ENCODE measurements at regions not wholly inside any gene's neighbourhood (a gene's known extent, or its start where the extent isn't known, plus 50 kb on each side); places are given as distances from the start of the nearest gene placed in this dataset.
"Not testable (repeated sequence)": the region's sequence is repeated elsewhere in the genome, so short reads cannot be mapped to it uniquely, and the experiment has no call there.

DNA sequence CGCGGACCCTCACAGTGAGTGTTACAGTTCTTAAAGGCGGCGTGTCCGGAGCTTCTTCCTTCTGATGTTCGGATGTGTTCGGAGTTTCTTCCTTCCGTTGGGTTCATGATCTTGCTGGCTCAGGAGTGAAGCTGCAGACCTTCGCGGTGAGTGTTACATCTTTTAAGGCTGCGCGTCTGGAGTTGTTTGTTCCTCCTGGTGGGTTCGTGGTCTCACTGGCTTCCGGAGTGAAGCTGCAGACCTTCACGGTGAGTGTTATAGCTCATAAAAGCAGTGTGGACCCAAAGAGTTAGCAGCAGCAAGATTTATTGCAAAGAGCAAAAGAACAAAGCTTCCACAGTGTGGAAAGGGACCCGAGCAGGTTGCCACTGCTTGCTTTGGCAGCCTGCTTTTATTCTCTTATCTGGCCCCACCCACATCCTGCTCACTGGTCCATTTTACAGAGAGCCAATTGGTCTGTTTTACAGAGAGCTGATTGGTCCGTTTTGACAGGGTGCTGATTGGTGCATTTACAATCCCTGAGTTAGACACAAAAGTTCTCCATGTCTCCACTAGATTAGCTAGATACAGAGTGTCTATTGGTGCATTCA lies 168.3 kb upstream of the ARSJ start:
- not testable (repeated sequence) for TF ChIP-seq EZH2, EZH2phosphoT487 (IDR thresholded peaks at IDR 0.05)
- TF ChIP-seq, protein P1, sequence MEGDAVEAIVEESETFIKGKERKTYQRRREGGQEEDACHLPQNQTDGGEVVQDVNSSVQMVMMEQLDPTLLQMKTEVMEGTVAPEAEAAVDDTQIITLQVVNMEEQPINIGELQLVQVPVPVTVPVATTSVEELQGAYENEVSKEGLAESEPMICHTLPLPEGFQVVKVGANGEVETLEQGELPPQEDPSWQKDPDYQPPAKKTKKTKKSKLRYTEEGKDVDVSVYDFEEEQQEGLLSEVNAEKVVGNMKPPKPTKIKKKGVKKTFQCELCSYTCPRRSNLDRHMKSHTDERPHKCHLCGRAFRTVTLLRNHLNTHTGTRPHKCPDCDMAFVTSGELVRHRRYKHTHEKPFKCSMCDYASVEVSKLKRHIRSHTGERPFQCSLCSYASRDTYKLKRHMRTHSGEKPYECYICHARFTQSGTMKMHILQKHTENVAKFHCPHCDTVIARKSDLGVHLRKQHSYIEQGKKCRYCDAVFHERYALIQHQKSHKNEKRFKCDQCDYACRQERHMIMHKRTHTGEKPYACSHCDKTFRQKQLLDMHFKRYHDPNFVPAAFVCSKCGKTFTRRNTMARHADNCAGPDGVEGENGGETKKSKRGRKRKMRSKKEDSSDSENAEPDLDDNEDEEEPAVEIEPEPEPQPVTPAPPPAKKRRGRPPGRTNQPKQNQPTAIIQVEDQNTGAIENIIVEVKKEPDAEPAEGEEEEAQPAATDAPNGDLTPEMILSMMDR (IDR thresholded peaks at IDR 0.05): not testable (repeated sequence)
